Small intestine (tissue), 7 donors: ENCODE measurements at regions not wholly inside any gene's neighbourhood (a gene's known extent, or its start where the extent isn't known, plus 50 kb on each side); places are given as distances from the start of the nearest gene placed in this dataset.

Experiments used
- DNase-seq, 2 donors: peaks; one replicate each; pipeline versions ENCODE4 v3.0.0 to v3.0.0-alpha.2; 2013
- FAIRE-seq: peaks from 2 replicates; lab custom pipeline; 2012; peaks lifted over from hg19 to GRCh38; lab: Jason Lieb, UNC
- H3K27ac ChIP-seq, 3 donors: one replicate each; pipeline ENCODE4 v1.5.1; 2013; ENCODE audit warnings: low read length in 2 of 3, mild to moderate bottlenecking in 2 of 3, control low read depth in 1 of 3, inconsistent platforms in 1 of 3, low read depth in 1 of 3, moderate library complexity in 1 of 3
- H3K27me3 ChIP-seq, 3 donors: one replicate each; pipeline ENCODE4 v1.6.1; 2013; ENCODE audit warnings: low read length in 3 of 3, inconsistent platforms in 1 of 3; ENCODE audit not compliant: control insufficient read depth in 3 of 3, insufficient read depth in 3 of 3
- H3K36me3 ChIP-seq, 3 donors: one replicate each; pipeline ENCODE4 v1.6.1; 2013; ENCODE audit warnings: low read length in 3 of 3, inconsistent platforms in 1 of 3, low read depth in 1 of 3, mild to moderate bottlenecking in 1 of 3, moderate library complexity in 1 of 3; ENCODE audit not compliant: control insufficient read depth in 3 of 3, insufficient read depth in 2 of 3
- H3K4me1 ChIP-seq, 3 donors: one replicate each; pipeline ENCODE4 v1.6.1; 2013; ENCODE audit warnings: low read length in 2 of 3, inconsistent platforms in 1 of 3, low read depth in 1 of 3, mild to moderate bottlenecking in 1 of 3, moderate library complexity in 1 of 3; ENCODE audit not compliant: control insufficient read depth in 3 of 3, insufficient read depth in 2 of 3
- H3K4me3 ChIP-seq, 3 donors: one replicate each; pipeline ENCODE4 v1.5.1; 2013; ENCODE audit warnings: low read length in 3 of 3, control low read depth in 1 of 3, inconsistent platforms in 1 of 3, low read depth in 1 of 3, mild to moderate bottlenecking in 1 of 3, moderate library complexity in 1 of 3
- H3K9me3 ChIP-seq, 2 donors: one replicate each; pipeline ENCODE4 v1.6.1; 2013; ENCODE audit warnings: low read depth in 1 of 2, low read length in 1 of 2; ENCODE audit not compliant: control insufficient read depth in 2 of 2, insufficient read depth in 1 of 2
- WGBS, 3 donors: extraction: QIAGEN DNeasy Blood & Tissue Kit; methylation state at CpG; one replicate each; pipeline ENCODE4 v1.1.7; 2013; 5-methylcytosine and 5-hydroxymethylcytosine counted together
- donor health status: healthy with polysubstance abuse.
- donor health status: control.
- donor health status: control.
- donor health status: Bipolar disorder and iron deficiency.
- donor health status: healthy.

GRCh38 chr15:70327856-70328678, 230.3 kb upstream of the TLE3 start:
- WGBS, 3 donors, result 41 to 77% (median 57%) methylated on average over 8 of the region's 8 CpGs
- Histone ChIP-seq H3K36me3 (no peaks in the 10 kb centered on the region), H3K4me3 (no peak overlapping the region), H3K27ac (no peak overlapping the region), H3K4me1 (peaks cover 0 to 8% (median 3%) of the 10 kb centered on the region in 3 donors), H3K27me3 (no peaks in the 10 kb centered on the region), H3K9me3 (no peaks in the 10 kb centered on the region)
- no peak for FAIRE-seq
- DNase-seq, result peak in 1 of 2 donors; percentile 22

- H3K36me3 ChIP-seq, result no peaks in the 10 kb centered on the region
- DNase-seq (no peak), FAIRE-seq (no peak)
- WGBS, 3 donors, result 79 to 90% (median 88%) methylated on average over 3 of the region's 3 CpGs
- H3K4me1 ChIP-seq, result peaks cover 0 to 14% (median 3%) of the 10 kb centered on the region in 3 donors
- H3K27me3 ChIP-seq, result no peaks in the 10 kb centered on the region
- no peak overlapping the region for H3K27ac ChIP-seq
- H3K9me3 ChIP-seq, result no peaks in the 10 kb centered on the region
- H3K4me3 ChIP-seq, result no peak overlapping the region
Measured at GRCh38 chr15:70327328-70327855, 229.7 kb upstream of the TLE3 start.

GRCh38 chr15:70324001-70324974, 226.6 kb upstream of the TLE3 start:
- Histone ChIP-seq H3K4me1 (peaks cover 2 to 37% (median 3%) of the 10 kb centered on the region in 3 donors), H3K27ac (peak overlapping the region in 1 of 3 donors; percentile 58), H3K4me3 (no peak overlapping the region), H3K36me3 (no peaks in the 10 kb centered on the region), H3K27me3 (no peaks in the 10 kb centered on the region), H3K9me3 (no peaks in the 10 kb centered on the region)
- FAIRE-seq, result no peak
- DNase-seq, result no peak
- WGBS, 3 donors, result 68 to 71% (median 70%) methylated on average over 15 of the region's 15 CpGs

GRCh38 chr15:70323111-70323851, 225.6 kb upstream of the TLE3 start:
- Histone ChIP-seq H3K4me1 (peaks cover 2 to 40% (median 3%) of the 10 kb centered on the region in 3 donors), H3K27me3 (no peaks in the 10 kb centered on the region), H3K4me3 (no peak overlapping the region), H3K9me3 (no peaks in the 10 kb centered on the region), H3K36me3 (no peaks in the 10 kb centered on the region), H3K27ac (peak overlapping the region in 2 of 3 donors; percentile 48 to 58)
- 66 to 89% (median 89%) methylated on average over 11 of the region's 11 CpGs for WGBS, 3 donors
- FAIRE-seq (no peak), DNase-seq (peak in 1 of 2 donors; percentile 30)

DNA sequence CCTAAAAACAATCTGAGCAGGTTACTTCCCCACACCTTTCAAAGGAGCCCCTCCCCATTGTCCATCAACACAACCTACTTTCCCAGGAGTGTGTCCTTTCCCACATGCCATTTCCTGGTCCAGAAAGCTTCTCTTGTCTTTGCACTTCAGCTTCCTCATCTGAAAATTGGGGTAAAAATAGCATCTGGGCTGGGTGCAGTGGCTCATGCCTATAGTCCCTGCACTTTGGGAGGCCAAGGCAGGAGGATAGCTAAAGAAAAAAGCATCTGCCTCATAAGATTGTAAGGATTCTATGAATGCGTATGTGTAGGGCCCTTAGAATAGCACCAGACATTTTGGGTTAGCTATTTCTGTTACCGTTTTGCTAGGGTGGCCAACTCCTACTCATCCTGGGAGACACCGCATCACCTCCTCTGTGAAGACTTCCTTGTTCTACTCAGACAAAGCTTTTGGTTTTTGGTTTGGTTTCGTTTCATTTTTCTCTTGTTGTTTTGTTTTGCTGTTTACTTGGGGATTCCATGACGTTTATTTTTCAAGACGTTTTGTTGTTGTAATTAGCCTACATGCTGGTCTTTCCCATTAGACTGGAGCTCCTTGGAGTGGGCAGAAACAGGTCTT, 224.4 kb upstream of the TLE3 start:
- FAIRE-seq (no peak), DNase-seq (no peak)
- Histone ChIP-seq H3K36me3 (no peaks in the 10 kb centered on the region), H3K27me3 (no peaks in the 10 kb centered on the region), H3K9me3 (no peaks in the 10 kb centered on the region), H3K27ac (peak overlapping the region in 1 of 3 donors; percentile 58), H3K4me1 (peaks cover 0 to 40% (median 2%) of the 10 kb centered on the region in 3 donors), H3K4me3 (no peak overlapping the region)
- 67 to 82% (median 69%) methylated on average over 6 of the region's 6 CpGs for WGBS, 3 donors

GRCh38 chr15:70321172-70321819, 223.6 kb upstream of the TLE3 start:
- DNase-seq (peak; percentile 56 to 77), FAIRE-seq (no peak)
- Histone ChIP-seq H3K36me3 (no peaks in the 10 kb centered on the region), H3K27ac (peak overlapping the region in 2 of 3 donors; percentile 28 to 36), H3K4me3 (no peak overlapping the region), H3K9me3 (no peaks in the 10 kb centered on the region), H3K27me3 (no peaks in the 10 kb centered on the region), H3K4me1 (peaks cover 0 to 40% (median 2%) of the 10 kb centered on the region in 3 donors)
- WGBS, 3 donors, result 37 to 44% (median 44%) methylated on average over 4 of the region's 4 CpGs

DNA sequence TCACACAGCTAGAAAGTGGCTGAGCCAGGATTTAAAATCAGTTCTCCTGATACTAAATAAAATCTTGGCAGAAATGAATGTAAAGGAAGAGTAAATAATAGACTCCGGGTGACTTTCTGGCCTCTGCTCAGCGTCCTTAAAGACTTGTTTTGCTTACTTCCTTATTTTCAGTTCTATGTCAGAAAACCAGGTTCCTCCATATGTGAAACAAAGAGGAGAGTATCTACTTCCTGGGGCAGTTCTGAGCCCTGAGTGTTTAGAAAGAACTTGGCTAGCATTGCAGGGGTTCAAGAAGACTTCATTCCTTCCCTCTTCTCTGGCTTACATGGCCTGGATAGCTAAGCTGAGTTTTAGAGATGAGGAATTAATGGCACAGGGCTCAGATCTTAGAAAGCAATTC, 222.8 kb upstream of the TLE3 start:
- Histone ChIP-seq H3K4me1 (peaks cover 0 to 40% (median 2%) of the 10 kb centered on the region in 3 donors), H3K9me3 (no peaks in the 10 kb centered on the region), H3K36me3 (no peaks in the 10 kb centered on the region), H3K27ac (peak overlapping the region in 2 of 3 donors; percentile 28 to 31), H3K4me3 (no peak overlapping the region), H3K27me3 (no peaks in the 10 kb centered on the region)
- WGBS, 3 donors, result 7 to 15% (median 7%) methylated on average over 2 of the region's 2 CpGs
- no peak for DNase-seq
- FAIRE-seq, result no peak
